NCI-H1694 (cell line): ENCODE measurements at regions not wholly inside any gene's neighbourhood (a gene's known extent, or its start where the extent isn't known, plus 50 kb on each side); places are given as distances from the start of the nearest gene placed in this dataset.

ENCODE experiments used
- DNase-seq: peaks from one replicate; lab custom pipeline; 2025; lab: John Stamatoyannopoulos, UW

GRCh38 chr2:217625557-217626169 lies 377.1 kb downstream of the TNS1 start:
- no peak for DNase-seq

GRCh38 chr2:217623281-217623912 lies 379.4 kb downstream of the TNS1 start:
- DNase-seq = no peak

- no peak for DNase-seq
These were observed 380.4 kb downstream of the TNS1 start for GRCh38 chr2:217622205-217623060.

- DNase-seq = no peak
These were observed 381.4 kb downstream of the TNS1 start for GRCh38 chr2:217621391-217621801.

GRCh38 chr2:217618744-217619143 lies 384.1 kb downstream of the TNS1 start:
- DNase-seq = no peak

- no peak for DNase-seq
These were observed 385.2 kb downstream of the TNS1 start for GRCh38 chr2:217617616-217618022.

- no peak for DNase-seq
These were observed 385.9 kb downstream of the TNS1 start for GRCh38 chr2:217616936-217617335.

GRCh38 chr2:217615171-217615570 lies 387.6 kb downstream of the TNS1 start:
- DNase-seq = no peak

GRCh38 chr2:217614498-217614897 lies 388.3 kb downstream of the TNS1 start:
- DNase-seq = no peak

- no peak for DNase-seq
These were observed 388.7 kb downstream of the TNS1 start for GRCh38 chr2:217614096-217614495.

GRCh38 chr2:217612920-217613319 lies 389.9 kb downstream of the TNS1 start:
- DNase-seq = no peak

GRCh38 chr2:217612211-217612610 lies 390.6 kb downstream of the TNS1 start:
- DNase-seq = no peak

- no peak for DNase-seq
These were observed 391.1 kb downstream of the TNS1 start for GRCh38 chr2:217611626-217612127.

- DNase-seq = no peak
These were observed 391.7 kb downstream of the TNS1 start for GRCh38 chr2:217611056-217611455.

GRCh38 chr2:217610401-217610814 lies 392.4 kb downstream of the TNS1 start:
- DNase-seq = no peak

- DNase-seq = no peak
These were observed 392.8 kb downstream of the TNS1 start for GRCh38 chr2:217609952-217610351.

GRCh38 chr2:217606296-217606695 lies 396.5 kb downstream of the TNS1 start:
- DNase-seq = no peak

- DNase-seq = no peak
These were observed 398.1 kb downstream of the TNS1 start for GRCh38 chr2:217604527-217605194.

- no peak for DNase-seq
These were observed 401.2 kb downstream of the TNS1 start for GRCh38 chr2:217601601-217602000.

- DNase-seq = no peak
These were observed 402.9 kb downstream of the TNS1 start for GRCh38 chr2:217599906-217600305.

- no peak for DNase-seq
These were observed 405.1 kb downstream of the TNS1 start for GRCh38 chr2:217597681-217598080.

GRCh38 chr2:217597145-217597544 lies 405.6 kb downstream of the TNS1 start:
- DNase-seq = no peak
